Epithelial cell of esophagus (primary cell): ENCODE measurements at regions not wholly inside any gene's neighbourhood (a gene's known extent, or its start where the extent isn't known, plus 50 kb on each side); places are given as distances from the start of the nearest gene placed in this dataset.
A peak's percentile ranks its signal among the peaks of the same experiment; 100 is the strongest.

ENCODE experiments used
- DNase-seq: peaks from one replicate; pipeline ENCODE4 v3.0.0; 2010; ENCODE audit warnings: low read depth
- H3K4me3 ChIP-seq: 2 replicates; pipeline ENCODE4 v1.5.1; 2011; ENCODE audit warnings: mild to moderate bottlenecking, low read length, control low read depth
- CTCF ChIP-seq: IDR thresholded peaks from 2 replicates; pipeline ENCODE4 v1.5.1; 2011; ENCODE audit warnings: low read depth, mild to moderate bottlenecking, low read length, control low read depth, inconsistent platforms; ENCODE audit not compliant: insufficient read depth; ENCODE audit errors: missing control alignments

- no peak for DNase-seq
- TF ChIP-seq CTCF = no peak
- no peak overlapping the region for H3K4me3 ChIP-seq
Measured at GRCh38 chr15:97092656-97093055, 762.2 kb downstream of the NR2F2 start.

- peak; percentile 4 for DNase-seq
- no peak for TF ChIP-seq CTCF
- H3K4me3 ChIP-seq = no peak overlapping the region
Measured at GRCh38 chr15:97096303-97096835, 765.9 kb downstream of the NR2F2 start.

- no peak for TF ChIP-seq CTCF
Measured at GRCh38 chr15:97099040-97099439, 768.5 kb downstream of the NR2F2 start.

GRCh38 chr15:97101572-97101971, 771.1 kb downstream of the NR2F2 start:
- no peak for TF ChIP-seq CTCF
- H3K4me3 ChIP-seq = no peak overlapping the region
- no peak for DNase-seq

More at GRCh38 chr15:97099040-97099439, 768.5 kb downstream of the NR2F2 start:
- no peak overlapping the region for H3K4me3 ChIP-seq
- DNase-seq = no peak

GRCh38 chr15:97114900-97115760, 784.6 kb downstream of the NR2F2 start:
- no peak for TF ChIP-seq CTCF
- no peak overlapping the region for H3K4me3 ChIP-seq
- peak; percentile 9 for DNase-seq

- no peak for TF ChIP-seq CTCF
- no peak overlapping the region for H3K4me3 ChIP-seq
- DNase-seq = no peak
Measured at GRCh38 chr15:97115761-97116070, 785.2 kb downstream of the NR2F2 start.

- DNase-seq = no peak
- TF ChIP-seq CTCF = no peak
- H3K4me3 ChIP-seq = no peak overlapping the region
Measured at GRCh38 chr15:97124790-97125189, 794.3 kb downstream of the NR2F2 start.
